NCI-H2227 (cell line): ENCODE measurements at regions not wholly inside any gene's neighbourhood (a gene's known extent, or its start where the extent isn't known, plus 50 kb on each side); places are given as distances from the start of the nearest gene placed in this dataset.

Experiments used
- DNase-seq: peaks from one replicate; lab custom pipeline; 2025; ENCODE audit not compliant: unreplicated experiment; lab: John Stamatoyannopoulos, UW

DNA sequence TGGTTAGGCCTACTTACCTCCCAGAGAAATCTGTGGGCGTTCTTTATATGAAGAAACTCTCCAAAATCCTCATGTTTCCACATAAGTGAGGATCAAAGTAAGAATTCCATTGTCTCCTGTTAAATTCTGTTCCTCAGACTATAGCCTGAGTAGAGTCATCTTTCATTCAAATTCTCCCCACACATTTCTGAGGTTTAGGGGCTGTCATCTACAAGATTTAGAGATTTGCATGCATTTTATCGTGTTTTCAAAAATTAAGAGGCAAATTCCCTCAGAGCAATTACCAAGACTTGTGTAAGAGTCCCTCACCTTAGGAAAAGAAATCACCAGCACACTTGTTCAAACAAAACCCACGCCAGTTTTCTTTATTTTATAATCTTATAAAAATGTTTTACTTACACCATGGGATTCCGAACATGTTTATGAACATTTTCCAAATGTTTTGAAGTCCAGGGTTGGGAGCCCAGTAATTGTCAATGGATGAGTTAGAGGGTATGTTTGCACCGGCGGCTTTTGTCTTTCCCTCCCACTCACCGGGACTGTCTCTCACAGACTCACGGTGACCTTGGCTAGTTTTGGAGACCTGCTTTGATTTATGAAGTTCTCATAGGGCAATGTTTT, 367.6 kb downstream of the ENC1 start:
- no peak for DNase-seq

DNA sequence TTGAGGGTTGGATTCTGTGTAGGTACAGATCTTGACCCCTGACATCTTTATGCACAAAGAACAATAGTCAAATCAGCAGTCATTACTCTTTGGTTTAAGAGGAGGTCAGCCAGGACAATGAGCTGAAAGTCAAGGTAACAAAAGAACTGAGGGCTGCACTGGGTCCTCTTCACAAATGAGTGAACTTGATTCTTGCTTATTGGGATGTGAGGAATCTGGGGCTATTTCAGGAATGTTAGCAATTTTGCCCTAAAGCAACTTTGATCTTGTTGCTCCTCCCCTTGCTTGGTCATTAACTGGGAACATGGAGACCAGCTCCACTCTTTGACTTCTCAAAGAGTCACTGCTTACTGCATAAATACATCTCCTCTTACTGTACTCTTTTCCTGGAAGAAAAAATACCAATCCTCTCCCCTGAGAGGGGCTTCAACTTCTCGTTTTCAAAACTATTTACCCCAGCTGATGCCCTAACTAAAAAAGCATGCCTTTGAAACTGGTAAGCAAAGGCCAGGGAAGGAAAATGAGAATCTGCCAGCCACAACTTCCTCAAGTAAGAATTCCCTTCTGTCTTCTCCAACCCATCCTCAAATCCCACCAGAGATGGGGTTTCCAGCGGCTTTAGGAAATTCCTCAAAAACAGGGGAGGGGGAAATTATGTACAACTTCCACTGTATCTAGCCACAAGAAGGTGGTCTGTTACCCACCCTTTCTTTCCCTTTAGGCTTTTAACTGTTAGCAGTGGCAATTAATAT, 368.3 kb downstream of the ENC1 start:
- DNase-seq, result no peak

- no peak for DNase-seq
Measured at GRCh38 chr5:74268297-74268696, 372.2 kb downstream of the ENC1 start.

GRCh38 chr5:74266836-74267235, 373.7 kb downstream of the ENC1 start:
- no peak for DNase-seq

- no peak for DNase-seq
Measured at GRCh38 chr5:74266132-74266531, 374.4 kb downstream of the ENC1 start.

DNA sequence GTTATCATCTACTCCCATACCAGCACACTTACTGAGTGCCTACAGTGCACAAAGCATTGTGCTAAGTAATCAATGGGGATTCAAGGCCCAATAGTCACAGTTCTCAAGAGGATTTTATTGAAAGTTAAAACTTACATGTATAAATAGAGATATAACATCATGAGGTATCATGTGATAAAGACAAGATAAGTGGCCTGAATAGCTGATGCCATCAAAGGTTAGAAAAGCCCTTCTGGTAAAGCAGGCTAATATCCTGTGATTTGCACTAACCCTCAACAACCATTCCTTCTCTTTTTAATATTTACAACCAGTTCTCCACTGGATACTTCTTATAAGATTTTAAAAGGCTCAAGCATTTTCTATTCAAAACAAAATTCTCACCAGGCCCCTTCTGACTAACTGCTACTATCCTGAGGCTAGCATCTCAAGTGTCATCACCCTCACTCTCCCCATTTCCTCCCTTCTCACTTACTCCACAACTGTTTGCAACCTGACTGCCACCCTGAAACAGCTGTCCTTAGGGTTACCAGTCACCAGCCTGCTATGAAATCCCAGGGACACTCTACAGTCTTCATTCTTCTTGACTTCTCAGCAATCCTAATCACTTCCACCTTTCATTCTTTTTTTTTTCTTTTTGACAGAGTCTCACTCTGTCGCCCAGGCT, 377.9 kb downstream of the ENC1 start:
- DNase-seq, result no peak

- no peak for DNase-seq
Measured at GRCh38 chr5:74261866-74262265, 378.7 kb downstream of the ENC1 start.

DNA sequence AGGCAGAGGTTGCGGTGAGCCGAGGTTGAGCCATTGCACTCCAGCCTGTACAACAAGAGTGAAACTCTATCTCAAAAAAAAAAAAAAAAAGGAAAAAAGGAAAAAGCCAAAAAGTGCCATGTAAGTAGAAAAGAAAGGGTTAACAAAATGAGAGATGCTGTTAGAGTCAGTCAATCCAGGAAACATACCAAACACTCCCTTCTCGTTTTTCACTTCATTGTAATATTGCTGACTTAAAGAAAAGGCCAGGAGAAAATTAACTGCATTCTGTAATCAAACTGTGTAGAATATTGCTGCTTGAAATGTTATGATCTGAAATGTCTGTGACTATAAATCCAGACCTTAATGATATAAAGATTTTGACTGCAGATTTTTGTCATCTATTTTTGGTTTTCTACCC, 379.1 kb downstream of the ENC1 start:
- DNase-seq, result no peak

DNA sequence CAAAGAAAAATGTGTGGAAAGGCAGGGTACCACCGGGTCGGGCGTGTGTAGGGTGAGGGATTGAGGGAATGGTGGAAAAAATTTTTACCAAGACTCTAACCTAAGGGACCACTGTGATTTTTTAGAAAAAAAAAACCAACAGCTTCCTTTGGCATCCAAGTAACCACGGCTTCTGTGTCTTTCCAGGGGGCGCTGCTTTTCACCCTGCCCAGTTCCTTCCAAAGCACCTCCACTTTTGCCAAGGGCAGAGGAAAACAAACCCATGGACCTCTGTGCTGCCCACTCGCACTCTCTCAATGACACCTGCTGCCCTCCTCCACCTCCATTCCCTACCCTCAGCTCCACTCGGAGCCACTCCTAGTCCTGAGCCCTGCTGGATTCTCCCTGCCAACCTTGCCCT, 381.0 kb downstream of the ENC1 start:
- DNase-seq, result no peak

DNA sequence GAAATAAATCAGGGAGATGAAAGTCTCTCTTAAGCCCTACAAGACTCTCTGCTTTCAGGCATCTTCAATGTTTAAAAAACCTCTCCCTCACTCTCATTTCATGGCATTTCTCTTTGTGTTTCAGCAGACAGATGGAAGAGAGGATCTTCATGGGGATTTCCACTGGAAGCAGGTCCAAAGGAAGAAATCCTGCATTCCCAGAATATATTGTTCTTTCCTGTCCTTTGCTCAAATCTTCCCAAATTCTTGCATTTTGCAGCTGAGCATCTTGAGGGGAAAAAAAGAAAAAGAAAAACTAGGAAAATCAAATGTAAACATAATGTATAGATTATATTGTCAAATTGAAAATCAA, 382.2 kb downstream of the ENC1 start:
- no peak for DNase-seq

- no peak for DNase-seq
Measured at GRCh38 chr5:74257645-74258313, 382.7 kb downstream of the ENC1 start.

DNA sequence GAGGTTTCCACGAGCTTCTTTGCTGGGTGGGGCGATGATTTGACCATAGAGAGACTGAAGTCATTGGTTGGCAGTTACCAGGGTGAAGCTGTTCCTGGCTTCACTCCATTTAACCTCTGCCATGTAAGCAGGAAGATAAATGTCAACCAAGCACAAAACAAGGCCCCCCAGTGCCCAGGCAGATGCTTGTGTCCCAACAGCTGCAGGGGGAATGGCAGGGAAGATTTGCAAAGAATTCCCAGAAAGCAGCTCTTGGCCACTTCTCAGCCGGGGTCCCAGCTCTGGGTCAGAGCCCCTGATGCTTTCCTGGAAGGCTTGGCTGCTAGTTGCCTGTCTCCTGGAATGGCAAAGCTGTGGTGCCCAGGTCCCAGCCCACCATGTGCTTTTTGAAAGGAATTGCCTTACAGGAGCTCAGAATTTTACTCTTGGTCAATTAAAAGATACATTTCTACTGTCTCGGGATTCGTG, 383.4 kb downstream of the ENC1 start:
- no peak for DNase-seq

DNA sequence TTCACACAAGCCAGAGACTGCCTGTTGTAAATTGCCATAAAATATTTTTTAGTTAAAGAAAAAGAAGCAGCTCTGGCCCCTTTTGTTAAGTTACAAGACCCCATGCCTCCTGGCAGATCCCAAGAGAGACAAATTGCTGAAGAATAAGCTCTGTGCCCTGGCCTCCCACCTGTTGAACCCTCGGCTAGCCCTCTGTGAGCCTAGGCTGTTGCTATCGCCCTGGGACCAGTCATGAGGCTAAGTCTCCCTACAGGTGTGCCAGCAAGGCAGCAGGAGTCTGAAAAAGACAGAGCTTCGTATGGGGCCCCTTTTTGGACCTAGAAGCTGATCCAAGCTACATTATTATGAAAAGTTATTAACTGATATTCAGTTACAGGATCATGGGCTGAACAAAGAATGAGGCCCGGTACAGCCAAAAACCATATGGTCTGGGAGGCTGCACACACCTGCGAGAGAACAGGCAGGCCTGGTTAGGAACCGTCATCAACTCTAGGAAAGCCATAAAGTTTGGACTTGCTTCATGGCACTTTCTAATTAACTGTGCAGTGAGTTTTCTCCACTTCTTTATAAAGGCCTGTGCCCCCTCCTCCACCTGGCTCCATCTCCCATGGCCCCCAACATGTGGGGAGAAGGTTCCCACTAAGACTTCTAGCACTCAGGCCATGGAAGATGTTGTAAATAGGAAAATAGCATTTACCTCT, 384.7 kb downstream of the ENC1 start:
- DNase-seq, result no peak

DNA sequence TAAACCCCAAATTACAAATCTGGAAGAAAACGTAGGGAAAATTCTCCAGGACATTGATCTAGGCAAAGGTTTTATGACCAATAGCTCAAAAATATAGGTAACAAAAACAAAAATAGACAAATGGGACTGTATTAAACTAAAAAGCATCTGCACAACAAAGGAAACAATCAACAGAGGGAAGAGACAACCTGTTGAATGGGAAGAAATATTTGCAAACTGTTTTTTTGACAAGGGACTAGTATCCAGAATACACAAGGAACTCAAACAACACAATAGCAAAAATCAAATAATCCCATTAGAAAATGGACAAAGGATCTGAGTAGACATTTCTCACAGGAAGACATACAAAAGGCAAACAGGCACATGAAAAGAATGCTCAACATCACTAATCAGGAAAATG, 386.3 kb downstream of the ENC1 start:
- no peak for DNase-seq

DNA sequence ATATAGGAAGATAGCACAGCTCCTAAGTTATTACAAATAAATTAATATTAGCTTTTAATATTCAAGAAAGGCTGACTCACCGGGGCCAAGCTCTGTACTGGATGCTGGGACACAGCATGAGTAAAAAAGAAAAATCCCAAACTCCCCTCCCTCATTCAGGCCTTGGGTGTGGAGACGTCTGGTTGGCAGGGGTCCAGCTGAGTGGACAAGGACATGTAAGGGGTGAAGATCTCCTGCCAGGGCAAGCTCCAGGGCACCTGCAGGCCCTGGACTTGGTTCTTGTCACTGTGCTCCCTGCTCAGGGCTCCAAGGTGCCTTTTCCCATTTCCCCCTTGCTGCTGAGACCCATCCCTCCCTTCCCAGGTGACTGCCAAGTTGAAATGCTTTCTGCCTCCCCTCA, 388.5 kb downstream of the ENC1 start:
- no peak for DNase-seq

- DNase-seq, result no peak
Measured at GRCh38 chr5:74251141-74252035, 389.1 kb downstream of the ENC1 start.

GRCh38 chr5:74250304-74251102, 390.0 kb downstream of the ENC1 start:
- no peak for DNase-seq

DNA sequence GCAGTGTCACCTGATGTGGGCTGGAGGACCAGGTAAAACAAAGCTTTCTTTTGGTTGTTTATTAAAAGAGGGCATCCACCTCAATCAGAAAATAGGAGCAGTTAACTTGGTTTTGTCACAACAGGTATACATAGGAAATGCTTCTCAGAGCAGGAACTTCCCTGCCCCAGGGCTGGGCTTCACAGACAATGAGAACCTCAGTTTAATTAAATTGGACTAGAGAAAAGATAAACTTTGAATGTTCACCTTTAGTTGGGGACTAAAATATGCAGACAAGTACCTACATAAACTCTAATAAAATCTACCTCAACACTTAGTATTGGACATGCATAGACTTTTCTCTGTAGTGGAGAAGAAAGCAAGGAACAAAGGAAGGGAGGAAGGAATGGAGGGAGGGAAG, 392.0 kb downstream of the ENC1 start:
- DNase-seq, result no peak

GRCh38 chr5:74244406-74244805, 396.1 kb downstream of the ENC1 start:
- no peak for DNase-seq
